Forelimb muscle (tissue), 1 donor: ENCODE measurements at regions not wholly inside any gene's neighbourhood (a gene's known extent, or its start where the extent isn't known, plus 50 kb on each side); places are given as distances from the start of the nearest gene placed in this dataset.

Experiments
- DNase-seq: peaks from one replicate; pipeline ENCODE4 v3.0.0-alpha.2; 2013; ENCODE audit warnings: low read depth

DNA sequence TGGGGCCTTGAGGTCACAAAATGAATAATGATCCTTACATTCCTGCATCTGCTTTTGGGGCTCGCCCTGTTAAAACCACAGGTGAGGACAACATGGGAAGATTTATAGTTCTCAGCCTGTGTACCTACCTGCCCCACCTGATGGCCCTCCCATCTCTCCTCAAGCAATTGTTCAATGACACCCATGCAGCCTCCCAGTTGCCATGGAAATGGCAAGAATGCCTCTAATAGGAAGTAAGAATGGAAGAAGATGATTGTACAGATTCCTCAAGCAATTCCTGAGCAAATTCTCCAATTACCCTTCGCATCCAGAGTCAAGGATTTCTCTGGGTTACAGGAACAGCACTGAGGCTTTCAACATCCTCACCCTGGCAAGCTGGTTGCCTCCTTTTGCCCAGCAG, 78.6 kb upstream of the CCL2 start:
- DNase-seq, result no peak

DNA sequence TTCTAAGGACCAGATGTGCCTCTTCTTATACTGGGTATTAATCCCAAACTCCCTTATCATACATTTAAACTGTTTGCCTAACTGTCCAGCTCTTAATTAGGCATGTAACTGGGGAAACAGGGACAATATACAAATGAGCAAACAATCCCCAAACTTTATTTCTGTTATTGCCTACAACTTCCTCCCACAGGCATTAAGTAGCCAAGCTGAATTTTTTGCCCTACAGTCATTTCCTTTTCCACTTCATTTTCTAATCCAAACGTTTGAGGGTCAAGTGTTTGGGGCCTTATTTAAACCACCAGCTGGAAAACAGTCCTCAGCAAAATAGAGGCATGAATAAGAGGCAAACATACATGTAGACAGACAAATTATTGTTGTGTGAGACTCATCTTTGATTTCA, 77.4 kb upstream of the CCL2 start:
- no peak for DNase-seq

DNA sequence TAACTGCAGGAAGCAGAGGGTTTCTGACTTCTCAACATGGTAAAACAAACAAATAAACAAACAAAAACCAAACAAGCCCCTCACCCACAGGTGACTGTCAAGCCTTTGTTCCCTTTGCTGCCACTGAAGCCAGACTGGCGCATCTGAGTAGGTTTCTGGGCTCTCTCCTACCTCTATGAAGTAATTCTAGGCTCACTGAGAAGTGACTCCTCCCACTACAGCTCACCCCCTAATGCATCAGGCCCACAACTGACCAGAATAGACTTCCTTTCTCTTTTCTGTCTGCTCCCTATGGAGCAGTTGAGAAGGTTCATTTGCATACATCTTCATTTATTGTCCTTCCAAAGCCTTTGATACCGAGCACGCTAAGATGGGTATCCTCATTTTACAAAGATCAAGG, 77.0 kb upstream of the CCL2 start:
- DNase-seq, result no peak

DNA sequence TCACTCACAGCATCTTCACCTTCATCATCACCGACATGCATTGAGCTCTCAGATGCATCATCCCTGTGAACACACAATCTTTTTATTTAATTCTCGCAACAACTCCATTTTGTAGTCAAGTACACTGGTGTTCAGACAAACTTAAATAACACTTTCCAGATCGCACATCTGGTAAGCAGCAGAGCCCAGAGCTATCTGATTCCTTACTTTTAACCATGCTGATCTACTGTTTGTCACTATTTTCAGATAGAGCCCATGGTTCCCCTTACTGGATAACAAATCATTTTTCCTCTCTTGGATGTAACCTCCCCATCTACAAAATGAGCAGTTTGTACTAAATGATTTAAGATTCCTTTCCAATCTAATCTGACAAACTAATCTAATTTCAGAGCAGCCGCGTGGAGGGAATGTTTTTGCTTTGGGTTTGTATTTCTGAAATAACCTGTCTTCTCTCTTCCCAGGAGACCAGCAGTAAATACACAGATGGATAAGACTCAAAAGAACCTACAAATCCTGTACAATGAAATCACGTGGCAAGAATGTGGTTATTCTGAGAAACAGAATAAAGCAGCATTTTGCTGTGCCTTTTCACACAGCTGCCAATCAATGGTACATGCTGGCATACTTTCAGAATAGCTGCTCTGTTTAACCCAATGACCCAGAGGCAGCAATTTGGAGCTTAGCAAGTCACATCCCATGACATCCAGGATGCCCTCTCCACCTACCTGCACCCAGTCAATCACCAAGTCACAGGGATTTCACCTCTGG, 72.9 kb upstream of the CCL2 start:
- DNase-seq, result no peak

DNA sequence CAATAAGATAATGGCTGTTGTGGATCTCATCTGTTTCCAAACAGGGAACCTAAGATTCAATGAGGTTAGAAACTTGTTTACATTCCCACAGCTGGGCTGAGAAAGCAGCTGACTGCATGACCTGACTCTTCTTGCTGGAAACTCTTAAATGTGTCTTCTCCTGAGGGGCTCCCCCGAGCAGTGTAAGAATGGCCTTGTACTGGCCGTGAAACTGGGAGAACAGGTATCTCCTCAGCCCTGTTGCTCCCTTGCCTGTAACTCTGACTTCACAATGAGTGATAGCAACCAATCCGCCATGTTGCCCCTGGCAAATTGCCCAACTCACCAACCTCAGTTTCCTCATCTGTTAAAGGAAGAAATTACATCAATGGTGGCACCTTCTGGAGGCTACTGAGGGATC, 59.1 kb upstream of the CCL2 start:
- DNase-seq, result no peak

DNA sequence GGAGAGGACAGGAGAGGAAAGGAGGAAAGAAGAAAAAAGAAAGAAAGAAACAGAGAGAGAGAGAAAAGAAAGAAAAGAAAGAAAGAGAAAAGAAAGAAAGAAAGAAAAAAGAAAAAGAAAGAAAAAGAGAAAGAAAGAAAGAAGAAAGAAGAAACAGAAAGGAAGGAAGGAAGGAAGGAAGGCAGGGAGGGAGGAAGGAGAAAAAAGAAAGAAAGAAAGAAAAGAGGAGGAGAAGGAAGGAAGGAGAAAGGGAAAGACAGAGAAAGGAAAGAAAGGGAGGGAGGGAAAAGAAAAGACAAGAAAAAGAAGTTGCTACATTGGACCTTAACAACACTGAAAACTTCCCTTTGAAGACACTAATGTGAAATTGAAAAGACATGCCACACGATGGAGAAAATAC, 56.6 kb upstream of the CCL2 start:
- no peak for DNase-seq

DNA sequence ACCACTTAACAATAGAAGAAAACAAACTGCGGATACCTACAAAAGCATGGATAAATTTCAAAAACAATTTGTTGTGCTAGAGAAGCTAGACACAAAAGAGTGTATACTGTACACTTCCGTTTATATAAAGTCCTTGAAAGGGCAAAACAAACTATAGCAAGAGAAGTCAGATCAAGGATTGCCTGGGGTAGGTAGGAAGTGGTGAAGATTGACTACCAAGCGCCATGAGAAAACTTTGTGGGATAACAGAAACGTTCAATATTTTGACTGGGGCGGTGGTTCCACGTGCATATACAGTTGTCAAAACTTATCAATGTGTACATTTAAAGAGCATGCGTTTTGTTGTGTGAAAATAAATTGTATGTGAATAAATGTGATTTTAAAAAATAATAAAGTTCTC, 55.6 kb upstream of the CCL2 start:
- no peak for DNase-seq

DNA sequence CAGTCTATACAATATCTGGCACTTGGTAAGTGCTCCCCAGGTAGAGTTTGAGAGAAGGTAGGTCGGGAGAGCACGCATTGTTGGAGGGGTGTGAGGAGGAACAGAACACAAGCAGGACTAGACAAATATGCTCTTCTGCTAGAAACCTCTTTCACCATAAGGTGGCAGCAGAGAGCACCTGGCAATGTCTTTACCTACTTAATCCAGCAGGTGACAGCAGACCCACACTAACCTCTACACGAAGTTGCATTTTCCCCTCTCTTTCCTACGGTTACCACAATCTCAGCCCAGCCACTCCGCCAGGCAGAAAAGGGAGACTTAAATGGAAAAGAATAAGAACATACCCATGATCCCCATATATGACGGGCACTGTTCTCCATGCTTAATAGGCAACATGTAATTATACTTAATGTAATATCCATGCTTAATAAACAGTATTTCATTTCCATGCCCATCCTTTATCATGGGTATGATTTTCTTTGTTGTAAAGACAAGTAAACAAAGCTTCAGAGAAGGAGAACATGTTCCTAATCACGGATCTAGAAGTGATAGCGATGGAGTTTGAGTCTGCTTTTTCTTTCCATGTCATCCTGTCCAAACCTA, 55.1 kb upstream of the CCL2 start:
- DNase-seq, result peak; percentile 65

DNA sequence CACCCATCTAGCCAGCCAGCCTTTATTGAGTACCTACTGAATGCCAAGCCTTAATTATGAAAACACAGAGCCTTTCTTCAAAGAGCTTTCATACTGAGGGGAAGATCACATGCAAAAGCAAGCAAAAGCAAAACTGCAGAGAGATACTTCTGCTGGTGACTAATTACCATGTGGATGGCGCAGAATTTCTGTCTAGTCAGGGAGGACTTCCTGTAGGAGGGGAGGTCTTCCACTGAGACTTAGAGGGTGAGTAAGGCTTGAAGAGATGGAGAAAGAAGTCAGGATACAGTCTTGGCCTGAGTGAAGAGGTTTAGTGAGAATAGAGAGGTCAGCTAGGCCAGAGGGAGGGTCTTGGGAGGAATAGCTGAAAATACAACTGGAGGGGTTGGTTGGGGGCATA, 53.9 kb upstream of the CCL2 start:
- DNase-seq, result no peak

DNA sequence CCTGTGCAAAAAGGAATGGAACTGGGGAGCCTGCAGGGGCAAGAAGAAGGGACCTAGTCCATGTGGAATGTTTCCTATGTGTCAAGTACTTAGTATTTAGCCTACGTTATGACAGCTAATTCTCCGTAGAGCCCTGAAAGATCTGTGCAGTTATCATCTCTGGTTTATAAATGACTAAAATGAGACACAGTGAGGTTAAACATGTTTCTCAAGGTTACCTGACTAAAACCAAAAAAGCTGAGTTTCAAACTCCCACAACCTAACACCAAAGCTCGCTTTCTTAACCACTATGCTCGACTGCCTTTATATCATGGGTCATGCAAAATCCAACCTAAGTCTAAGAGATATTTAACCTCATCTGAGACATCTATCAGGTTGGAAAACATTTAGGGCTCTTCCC, 53.3 kb upstream of the CCL2 start:
- no peak for DNase-seq

DNA sequence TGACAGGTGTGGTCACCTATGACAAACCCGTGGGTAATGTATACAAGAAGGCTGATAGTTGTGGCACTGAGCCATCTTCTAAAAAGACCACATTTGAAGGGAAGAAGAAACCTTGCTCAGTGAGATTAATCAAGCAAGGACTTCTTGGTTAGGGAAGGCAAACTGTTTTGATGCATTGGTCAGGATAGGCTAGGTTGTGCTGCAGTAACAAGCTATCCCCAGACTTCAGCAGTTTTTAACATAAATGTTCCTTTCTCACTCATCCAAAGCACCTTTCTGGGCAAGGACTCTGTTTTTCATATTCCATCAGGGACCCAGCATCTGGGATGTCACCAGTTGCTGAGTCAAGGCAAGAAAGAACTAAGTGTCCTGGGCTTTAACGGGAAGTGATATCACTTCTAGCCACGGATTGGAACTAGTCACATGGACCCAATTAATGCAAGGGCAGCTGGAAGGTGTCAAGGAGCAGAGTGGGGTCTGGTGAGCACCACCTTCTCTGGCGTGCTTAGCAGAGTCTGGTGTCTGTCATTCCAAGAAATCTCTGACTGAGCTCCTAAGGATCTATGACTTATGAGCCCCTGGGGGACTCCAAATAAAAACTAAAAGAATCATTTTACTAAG, 52.0 kb upstream of the CCL2 start:
- no peak for DNase-seq

DNA sequence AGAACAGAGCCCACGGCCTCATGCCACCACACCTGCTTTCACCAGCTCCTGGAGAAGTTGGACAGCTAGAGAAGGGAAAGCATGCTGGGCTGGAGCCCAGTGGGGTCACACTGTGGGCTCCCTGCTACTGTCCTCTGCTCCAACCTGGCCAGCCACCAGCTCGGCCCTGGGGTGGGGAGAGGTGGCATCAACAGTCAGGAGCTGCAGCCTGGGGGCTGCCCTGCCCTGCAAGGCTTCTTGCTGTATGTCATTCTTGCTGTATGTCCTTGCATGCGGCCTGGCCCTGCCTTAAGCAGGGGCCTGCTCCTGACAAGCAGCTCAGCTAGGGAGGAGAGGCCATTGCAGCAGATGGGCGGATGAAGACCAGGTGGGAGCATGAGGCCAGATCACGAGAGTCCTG, 50.7 kb upstream of the CCL2 start:
- DNase-seq, result no peak
